ENCODE measurements at regions not wholly inside any gene's neighbourhood (a gene's known extent, or its start where the extent isn't known, plus 50 kb on each side); places are given as distances from the start of the nearest gene placed in this dataset.

DNA sequence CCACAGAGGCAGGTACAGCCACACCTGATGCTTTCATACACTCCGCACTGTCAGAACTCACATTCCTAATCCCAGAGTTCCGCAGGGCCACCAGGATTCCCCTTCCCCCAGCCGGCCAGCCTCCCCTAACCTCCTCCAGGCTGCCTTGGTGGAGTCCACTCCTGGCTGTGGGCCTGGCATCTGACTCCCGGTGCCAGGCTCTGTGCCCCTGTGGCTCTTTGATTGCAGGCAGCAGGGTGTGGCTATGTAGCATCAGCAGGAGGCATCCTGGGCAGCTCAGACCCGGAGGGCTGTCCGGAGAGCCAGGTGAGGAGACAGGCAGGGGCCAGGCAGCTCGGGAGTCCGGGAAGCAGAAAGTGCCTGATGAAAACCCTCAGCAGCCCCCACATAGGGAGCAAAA, 1432.9 kb downstream of the BRD1 start:
- WGBS, 3 donors = 73 to 85% (median 77%) methylated on average over 8 of the region's 8 CpGs
- TF ChIP-seq EP300 (IDR thresholded peaks at IDR 0.05) (no peak), POLR2A (IDR thresholded peaks at IDR 0.05) (no peak)
- TF ChIP-seq, protein P1, sequence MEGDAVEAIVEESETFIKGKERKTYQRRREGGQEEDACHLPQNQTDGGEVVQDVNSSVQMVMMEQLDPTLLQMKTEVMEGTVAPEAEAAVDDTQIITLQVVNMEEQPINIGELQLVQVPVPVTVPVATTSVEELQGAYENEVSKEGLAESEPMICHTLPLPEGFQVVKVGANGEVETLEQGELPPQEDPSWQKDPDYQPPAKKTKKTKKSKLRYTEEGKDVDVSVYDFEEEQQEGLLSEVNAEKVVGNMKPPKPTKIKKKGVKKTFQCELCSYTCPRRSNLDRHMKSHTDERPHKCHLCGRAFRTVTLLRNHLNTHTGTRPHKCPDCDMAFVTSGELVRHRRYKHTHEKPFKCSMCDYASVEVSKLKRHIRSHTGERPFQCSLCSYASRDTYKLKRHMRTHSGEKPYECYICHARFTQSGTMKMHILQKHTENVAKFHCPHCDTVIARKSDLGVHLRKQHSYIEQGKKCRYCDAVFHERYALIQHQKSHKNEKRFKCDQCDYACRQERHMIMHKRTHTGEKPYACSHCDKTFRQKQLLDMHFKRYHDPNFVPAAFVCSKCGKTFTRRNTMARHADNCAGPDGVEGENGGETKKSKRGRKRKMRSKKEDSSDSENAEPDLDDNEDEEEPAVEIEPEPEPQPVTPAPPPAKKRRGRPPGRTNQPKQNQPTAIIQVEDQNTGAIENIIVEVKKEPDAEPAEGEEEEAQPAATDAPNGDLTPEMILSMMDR (IDR thresholded peaks at IDR 0.05) = no peak
- Histone ChIP-seq H3K27me3 (no peaks in the 10 kb centered on the region), H3K4me3 (no peak overlapping the region), H3K27ac (no peak overlapping the region), H3K4me1 (ENCODE audit: insufficient read depth) (no peaks in the 10 kb centered on the region), H3K36me3 (no peaks in the 10 kb centered on the region), H3K9me3 (no peaks in the 10 kb centered on the region)
- DNase-seq = no peak
- intact Hi-C loops (cut with DNase I) = no loop called here

DNA sequence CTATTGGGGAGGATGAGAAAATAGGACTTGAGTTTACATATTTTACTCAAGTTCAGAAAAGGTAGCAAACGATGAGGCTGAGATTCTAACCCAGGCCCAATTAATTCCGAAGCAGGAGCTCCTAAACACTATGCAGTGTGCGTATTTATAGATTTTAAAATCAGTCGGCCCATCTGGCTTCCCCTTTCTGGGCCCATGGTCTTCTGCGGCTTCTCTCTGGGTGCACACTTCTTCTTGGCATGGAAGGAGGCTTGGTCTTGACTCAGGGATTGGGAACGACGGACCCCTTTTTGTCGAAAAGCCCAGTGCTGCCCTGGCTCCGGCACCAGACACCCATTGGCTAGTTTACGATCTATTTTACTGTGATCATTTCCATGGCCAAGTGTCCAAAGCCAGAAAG, 1433.8 kb downstream of the BRD1 start:
- Histone ChIP-seq H3K27me3 (no peaks in the 10 kb centered on the region), H3K9me3 (no peaks in the 10 kb centered on the region), H3K4me3 (no peak overlapping the region), H3K27ac (no peak overlapping the region), H3K4me1 (ENCODE audit: insufficient read depth) (no peaks in the 10 kb centered on the region), H3K36me3 (no peaks in the 10 kb centered on the region)
- no peak for DNase-seq
- intact Hi-C loops (cut with DNase I) = no loop called here
- TF ChIP-seq, protein P1 (IDR thresholded peaks at IDR 0.05) = no peak
- no peak for TF ChIP-seq EP300 (IDR thresholded peaks at IDR 0.05)
- no peak for TF ChIP-seq POLR2A (IDR thresholded peaks at IDR 0.05)
- 91 to 93% (median 91%) methylated on average over 10 of the region's 10 CpGs for WGBS, 3 donors

DNA sequence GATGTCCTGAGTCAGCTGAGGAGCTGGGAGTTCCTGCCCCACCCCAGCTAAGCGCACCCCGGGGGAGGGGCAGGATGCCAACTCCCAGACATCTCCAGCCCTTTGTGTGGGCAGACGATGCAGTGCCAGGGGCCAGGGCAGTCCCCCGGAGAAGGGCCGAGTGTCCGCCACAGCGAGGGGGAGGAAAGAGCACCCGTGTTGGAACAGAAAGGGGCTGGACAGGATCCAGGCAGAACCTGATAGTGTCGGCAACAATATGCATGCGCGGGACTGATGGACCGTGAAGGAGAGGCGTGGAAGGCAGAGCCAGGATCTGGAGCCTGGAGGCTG, 1434.7 kb downstream of the BRD1 start:
- 5 to 20% (median 9%) methylated on average over 13 of the region's 13 CpGs for WGBS, 3 donors
- Histone ChIP-seq H3K27me3 (no peaks in the 10 kb centered on the region), H3K4me1 (ENCODE audit: insufficient read depth) (no peaks in the 10 kb centered on the region), H3K27ac (no peak overlapping the region), H3K36me3 (no peaks in the 10 kb centered on the region), H3K4me3 (no peak overlapping the region), H3K9me3 (no peaks in the 10 kb centered on the region)
- intact Hi-C loops (cut with DNase I) = no loop called here
- DNase-seq = peak in 1 of 5 donors; percentile 26
- TF ChIP-seq, protein P1 (IDR thresholded peaks at IDR 0.05) = no peak
- TF ChIP-seq POLR2A (IDR thresholded peaks at IDR 0.05) = no peak
- TF ChIP-seq EP300 (IDR thresholded peaks at IDR 0.05) = no peak

DNA sequence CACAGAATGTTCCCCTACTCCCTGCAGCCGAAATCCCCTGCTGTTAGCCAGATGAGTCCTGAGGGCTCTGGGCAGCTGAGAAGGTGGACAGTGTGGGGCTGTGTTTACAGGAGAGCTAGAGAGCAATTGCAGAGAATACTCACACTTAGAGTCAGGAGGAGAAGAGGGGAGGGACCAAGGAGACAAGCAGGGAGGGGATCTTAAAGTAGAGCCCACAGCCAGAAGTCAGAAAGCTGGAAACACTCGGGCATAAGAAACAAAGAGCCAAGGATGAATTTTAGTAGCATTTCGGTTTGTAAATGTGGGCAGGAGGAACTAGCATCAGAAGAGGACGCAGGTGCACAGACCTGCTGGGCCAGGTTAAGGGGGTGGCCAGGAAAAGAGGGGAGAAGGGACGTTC, 1435.9 kb downstream of the BRD1 start:
- no peaks in the 10 kb centered on the region for H3K4me1 ChIP-seq (ENCODE audit: insufficient read depth)
- 78 to 82% (median 79%) methylated on average over 5 of the region's 5 CpGs for WGBS, 3 donors
- H3K4me3 ChIP-seq = no peak overlapping the region
- intact Hi-C loops (cut with DNase I) = no loop called here
- H3K9me3 ChIP-seq = no peaks in the 10 kb centered on the region
- DNase-seq = no peak
- H3K27me3 ChIP-seq = no peaks in the 10 kb centered on the region
- H3K36me3 ChIP-seq = no peaks in the 10 kb centered on the region
- no peak for TF ChIP-seq EP300 (IDR thresholded peaks at IDR 0.05)
- TF ChIP-seq, protein P1 (IDR thresholded peaks at IDR 0.05) = no peak
- TF ChIP-seq POLR2A (IDR thresholded peaks at IDR 0.05) = no peak
- no peak overlapping the region for H3K27ac ChIP-seq
